ENCODE measurements at regions not wholly inside any gene's neighbourhood (a gene's known extent, or its start where the extent isn't known, plus 50 kb on each side); places are given as distances from the start of the nearest gene placed in this dataset.

DNA sequence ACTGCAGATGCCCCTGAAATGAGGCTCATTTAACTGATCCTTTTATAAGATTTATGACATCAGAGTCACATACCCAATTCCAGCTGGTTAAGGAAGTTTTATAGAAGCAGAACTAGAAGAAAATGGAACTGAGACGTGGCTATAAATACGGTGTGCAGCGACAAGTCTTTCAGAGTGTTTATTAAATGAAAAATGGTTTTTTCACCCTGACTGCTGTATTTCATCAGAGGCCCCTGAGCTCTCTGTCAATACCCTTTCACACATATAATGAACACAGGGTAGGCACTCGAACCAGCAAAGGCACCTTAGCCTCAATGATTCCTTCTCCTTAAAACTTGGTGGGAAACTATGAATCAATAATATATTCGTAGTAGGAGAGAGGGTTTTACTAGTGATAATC, 380.8 kb upstream of the ANXA10 start:
- no peak for DNase-seq

DNA sequence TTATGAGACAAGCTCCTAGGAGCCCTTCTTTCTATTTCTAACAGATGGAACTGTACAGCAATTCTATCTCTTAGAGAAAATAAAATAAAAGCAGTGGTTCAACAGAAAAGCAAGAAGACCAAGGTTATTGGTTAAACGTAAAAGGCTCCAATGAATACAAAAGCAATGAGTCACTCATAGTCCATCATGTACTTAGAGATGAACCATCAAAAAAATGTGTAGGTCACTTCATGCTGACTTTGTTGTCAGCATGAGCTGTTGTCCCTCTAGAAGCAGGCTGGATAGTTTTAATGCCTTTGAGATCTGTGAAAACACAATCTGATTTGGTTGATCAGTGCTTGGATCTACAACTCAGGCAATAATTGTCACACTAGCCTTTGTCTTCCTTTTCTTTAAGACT, 378.6 kb upstream of the ANXA10 start:
- no peak for DNase-seq

DNA sequence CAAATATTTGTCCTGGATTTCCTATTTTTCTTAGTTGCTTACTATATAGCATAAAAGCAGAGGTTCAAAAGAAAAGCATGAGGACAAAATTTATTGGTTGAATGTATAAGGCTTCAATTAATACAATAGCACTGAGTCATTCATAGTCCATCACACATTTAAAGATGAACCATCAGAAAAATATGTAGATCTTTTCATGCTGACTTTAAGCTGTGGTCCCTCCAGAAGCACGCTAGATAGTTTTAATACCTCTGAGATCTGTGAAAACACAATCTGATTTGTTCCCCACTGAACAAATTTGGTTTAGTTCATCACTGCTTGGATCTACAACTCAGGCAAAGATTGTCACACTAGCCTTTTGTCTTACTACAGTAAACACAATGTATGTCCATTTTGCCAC, 377.2 kb upstream of the ANXA10 start:
- DNase-seq, result no peak

DNA sequence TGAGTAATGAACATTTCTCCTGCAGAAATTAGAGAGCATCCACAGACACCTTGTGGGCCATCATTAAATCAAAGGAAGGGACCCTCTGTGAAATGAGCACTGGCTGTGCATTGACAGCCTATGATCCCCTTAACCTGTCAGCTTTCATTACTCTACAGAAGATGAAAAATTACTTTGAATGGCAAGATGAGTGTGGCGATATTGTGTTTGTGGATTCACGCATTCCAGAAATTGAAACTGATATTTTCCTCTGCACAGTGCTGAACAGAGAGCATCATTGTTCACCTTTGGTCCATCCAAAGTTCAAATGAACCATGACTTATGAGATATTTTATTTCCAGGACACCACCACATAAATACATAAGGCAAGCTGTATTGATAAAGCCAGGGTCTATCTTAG, 374.8 kb upstream of the ANXA10 start:
- no peak for DNase-seq

DNA sequence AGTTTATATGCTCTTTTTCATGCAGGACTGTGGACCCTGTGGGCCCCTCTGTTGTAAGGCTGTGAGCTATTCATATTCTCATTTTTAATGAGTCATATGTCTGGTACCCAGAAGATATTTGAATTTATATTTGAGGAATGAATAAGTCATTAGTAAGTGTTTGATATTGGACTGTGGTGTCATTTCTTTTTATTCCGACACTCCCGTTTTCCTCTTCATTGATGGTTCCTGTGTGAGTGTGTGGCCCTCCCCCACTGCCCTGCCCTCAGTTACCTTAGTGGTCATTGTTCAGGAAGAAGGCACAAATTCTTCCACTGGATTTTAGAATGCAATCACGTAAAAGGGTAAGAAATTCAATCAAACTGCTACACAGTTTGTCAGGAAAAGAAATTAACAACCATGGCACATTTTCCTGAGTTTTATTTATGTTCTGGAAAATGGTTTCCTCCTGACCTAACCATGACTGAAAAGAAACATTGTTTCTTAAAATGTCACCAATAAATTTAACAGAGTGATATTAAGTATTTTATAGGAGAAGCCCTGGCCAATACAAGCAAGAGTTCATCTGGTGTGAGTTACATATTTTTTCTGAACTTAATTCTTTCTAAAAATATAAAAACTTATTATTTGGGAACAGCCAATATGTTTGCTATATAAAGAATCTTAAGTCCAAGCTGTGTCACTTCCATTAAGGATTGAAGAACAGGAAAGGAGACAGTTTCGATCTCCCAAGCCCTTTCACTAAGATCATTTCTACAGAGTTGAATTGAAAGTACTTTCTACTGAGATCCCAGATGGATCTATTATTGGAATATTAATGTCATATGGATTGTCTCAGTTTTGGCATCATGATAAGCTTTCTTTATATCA, 370.5 kb upstream of the ANXA10 start:
- DNase-seq, result no peak

GRCh38 chr4:167722487-167722808, 369.9 kb upstream of the ANXA10 start:
- DNase-seq, result no peak

GRCh38 chr4:167724941-167725340, 367.4 kb upstream of the ANXA10 start:
- no peak for DNase-seq

GRCh38 chr4:167730769-167731168, 361.6 kb upstream of the ANXA10 start:
- DNase-seq, result no peak

DNA sequence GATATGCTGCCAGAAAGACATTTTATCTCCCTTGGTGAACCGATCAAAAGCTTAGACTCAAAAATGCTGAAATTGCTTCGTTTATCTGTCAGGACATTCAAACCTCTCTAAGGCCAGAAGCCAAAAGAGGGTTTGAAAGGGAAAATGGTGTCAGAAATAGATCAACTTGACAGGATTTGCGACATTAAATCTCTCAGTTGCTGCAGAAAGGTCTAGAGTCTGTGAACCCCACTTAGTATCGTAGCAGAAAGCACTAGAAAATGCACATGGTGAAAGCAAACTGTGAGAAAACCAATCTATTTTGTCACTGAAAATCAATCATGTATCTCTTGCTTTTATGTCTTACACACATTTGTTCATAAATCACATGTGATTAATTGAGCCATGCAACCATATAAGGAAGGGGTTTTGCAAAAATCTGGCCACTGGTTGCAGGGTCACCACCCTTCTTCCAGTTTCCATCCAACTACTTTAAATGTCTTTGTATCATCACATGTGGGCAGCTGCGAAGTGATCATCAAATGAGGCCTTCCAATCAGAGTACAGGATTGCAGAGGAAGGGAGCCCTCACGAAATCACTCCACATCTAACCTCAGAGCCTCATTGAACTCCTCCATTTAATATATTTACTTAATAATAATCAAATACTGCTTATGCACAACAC, 347.2 kb upstream of the ANXA10 start:
- no peak for DNase-seq

DNA sequence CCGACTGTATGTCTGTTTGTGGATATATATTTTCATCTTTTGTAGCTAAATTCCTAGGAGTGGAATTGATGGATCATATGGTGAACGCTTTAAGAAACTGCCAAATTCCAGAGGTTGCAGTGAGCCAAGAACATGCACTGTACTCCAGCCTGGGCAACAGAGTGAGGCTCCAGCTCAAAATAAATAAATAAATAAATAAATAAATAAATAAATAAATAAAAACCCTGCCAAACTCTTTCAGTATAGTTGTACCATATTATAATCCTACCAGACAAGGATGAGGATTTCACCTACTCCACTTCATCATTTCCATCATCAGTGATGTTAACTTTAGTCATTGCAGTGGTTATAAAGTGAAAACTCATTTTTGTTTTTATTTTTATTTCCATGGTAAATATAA, 325.1 kb upstream of the ANXA10 start:
- no peak for DNase-seq

GRCh38 chr4:167774646-167775045, 317.7 kb upstream of the ANXA10 start:
- no peak for DNase-seq

DNA sequence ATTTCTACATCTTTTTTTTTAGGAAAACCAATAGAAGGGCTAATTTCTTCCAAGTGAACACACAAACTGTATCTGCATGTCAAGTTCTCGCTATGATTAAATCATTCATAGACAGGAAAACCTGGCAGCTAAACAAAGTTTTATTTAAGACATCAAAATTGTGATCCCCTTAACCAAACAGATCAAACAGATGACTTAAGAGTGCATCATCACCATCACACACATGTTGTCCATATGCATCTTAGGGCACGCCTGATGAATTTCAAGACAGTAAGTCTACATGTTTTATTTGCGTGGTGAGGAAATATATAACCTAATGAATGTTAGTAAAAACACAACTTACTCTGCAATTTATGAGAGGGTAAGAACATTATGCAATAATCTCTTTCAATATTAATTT, 317.0 kb upstream of the ANXA10 start:
- DNase-seq, result no peak

- DNase-seq, result no peak
Observed at GRCh38 chr4:167779280-167779679, 313.1 kb upstream of the ANXA10 start.

- DNase-seq, result no peak
Observed at GRCh38 chr4:167779864-167780263, 312.5 kb upstream of the ANXA10 start.

GRCh38 chr4:167784826-167785225, 307.5 kb upstream of the ANXA10 start:
- no peak for DNase-seq

- no peak for DNase-seq
Observed at GRCh38 chr4:167785523-167785922, 306.8 kb upstream of the ANXA10 start.

- DNase-seq, result no peak
Observed at GRCh38 chr4:167786504-167786903, 305.8 kb upstream of the ANXA10 start.

- no peak for DNase-seq
Observed at GRCh38 chr4:167787231-167787630, 305.1 kb upstream of the ANXA10 start.

DNA sequence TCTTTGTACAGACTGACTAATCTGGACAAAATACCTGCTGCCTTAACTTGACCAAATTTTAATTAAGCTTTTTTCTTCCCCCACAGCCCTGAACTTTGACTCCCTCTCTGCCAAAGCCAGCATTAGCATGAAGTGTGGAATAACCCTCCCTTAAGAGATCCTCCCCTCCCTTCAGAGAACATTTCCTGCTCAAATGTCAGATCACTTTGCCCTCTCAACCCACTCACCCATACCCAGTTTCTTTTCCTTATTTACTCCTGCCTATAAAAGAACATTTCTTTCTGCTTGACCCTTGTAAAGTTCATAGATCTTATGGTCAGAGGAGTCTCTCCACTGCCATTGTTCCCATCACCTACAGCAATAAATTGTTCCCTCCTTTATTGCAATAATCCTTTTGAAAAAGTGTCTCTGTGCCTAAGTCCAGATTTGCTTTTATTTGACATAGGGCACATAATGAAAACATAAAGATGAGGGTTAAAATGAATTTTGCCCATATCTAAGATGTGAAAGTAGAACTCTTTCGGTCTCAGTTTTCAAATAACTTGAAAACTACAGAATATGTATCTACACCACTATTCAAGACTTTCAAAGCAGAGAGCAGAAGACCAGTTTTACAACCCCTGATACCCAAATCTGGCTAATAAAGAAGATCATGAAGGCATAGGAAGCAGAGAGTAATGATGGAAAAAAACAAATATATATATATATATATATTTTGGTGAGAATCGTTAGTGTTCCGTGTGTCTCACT, 289.7 kb upstream of the ANXA10 start:
- no peak for DNase-seq

- no peak for DNase-seq
Observed at GRCh38 chr4:167811958-167812357, 280.4 kb upstream of the ANXA10 start.

DNA sequence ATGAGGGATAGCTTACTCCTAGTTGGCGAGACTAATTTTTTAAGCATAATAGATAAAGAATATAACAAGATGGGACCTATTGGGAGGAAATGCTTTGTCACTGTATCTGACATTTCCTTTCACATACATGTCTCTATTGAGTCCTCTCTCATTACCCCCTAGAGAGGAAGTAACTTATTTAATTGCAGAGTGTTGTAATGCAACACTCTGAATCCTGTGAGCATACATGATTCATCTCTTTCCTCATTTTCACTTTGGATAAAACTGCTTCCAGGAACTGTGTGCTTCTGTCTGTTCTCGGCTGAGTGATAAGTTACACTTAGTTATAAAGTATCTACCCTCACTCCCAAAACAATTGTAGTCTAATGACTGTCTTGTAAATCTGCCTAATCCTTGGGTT, 266.1 kb upstream of the ANXA10 start:
- DNase-seq, result no peak

GRCh38 chr4:167831855-167832254, 260.5 kb upstream of the ANXA10 start:
- DNase-seq, result no peak

GRCh38 chr4:167838686-167839085, 253.7 kb upstream of the ANXA10 start:
- DNase-seq, result no peak

DNA sequence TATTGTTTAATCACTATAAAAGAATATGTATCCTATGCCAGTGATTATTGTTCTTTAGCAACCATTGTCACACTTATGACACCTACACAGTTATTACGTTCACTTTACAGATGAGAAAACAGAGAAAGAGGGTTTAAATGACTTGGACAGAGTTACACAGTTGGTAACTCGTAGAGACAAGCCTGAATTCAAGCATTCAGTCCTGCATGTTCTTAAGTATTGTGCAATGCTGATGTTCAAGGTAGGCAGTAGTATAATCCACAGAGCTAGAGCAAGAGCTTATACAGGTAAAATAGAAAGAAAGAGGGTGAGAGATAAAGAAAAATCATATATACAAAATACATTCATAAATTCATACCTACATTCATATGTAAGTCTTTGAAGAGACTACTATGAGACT, 249.8 kb upstream of the ANXA10 start:
- no peak for DNase-seq

All from hematopoietic multipotent progenitor cell treated with erythropoietin and hydrocortisone succinate and interleukin-3 and kit ligand, for 8 days (in vitro differentiated cells).